H1 (cell line): ENCODE measurements at regions not wholly inside any gene's neighbourhood (a gene's known extent, or its start where the extent isn't known, plus 50 kb on each side); places are given as distances from the start of the nearest gene placed in this dataset.

Source experiments
- CTCF ChIP-seq, 3 experiments: IDR thresholded peaks; 1 replicate in 2 of 3; 2 replicates in 1 of 3; pipeline versions ENCODE4 v1.5.1 to v1.6.1; 2011; ENCODE audit warnings: low read length in 3 of 3, mild to moderate bottlenecking in 3 of 3, inconsistent platforms in 2 of 3, low read depth in 1 of 3, moderate library complexity in 1 of 3; ENCODE audit not compliant: insufficient read depth in 1 of 3; ENCODE audit errors: control extremely low read depth in 1 of 3
- EZH2 ChIP-seq: fragments of 200-600 bp; sonication (generic); IDR thresholded peaks from 2 replicates; pipeline ENCODE4 v1.7.1; 2012; ENCODE audit warnings: low read depth, mild to moderate bottlenecking, moderate library complexity, low read length, inconsistent platforms; ENCODE audit not compliant: severe bottlenecking

GRCh38 chr2:144210076-144210475 lies 309.8 kb downstream of the ZEB2 start:
- TF ChIP-seq EZH2 (no peak), CTCF (IDR thresholded peaks at IDR 0.05; ENCODE audit: control extremely low read depth in 1 of 3, insufficient read depth in 1 of 3, low read depth in 1 of 3, low read length in 3 of 3) (no peak)
